ENCODE measurements at regions not wholly inside any gene's neighbourhood (a gene's known extent, or its start where the extent isn't known, plus 50 kb on each side); places are given as distances from the start of the nearest gene placed in this dataset.
A peak's percentile ranks its signal among the peaks of the same experiment; 100 is the strongest.

- Histone ChIP-seq H3K36me3 (no peaks in the 10 kb centered on the region), H3K4me3 (no peak overlapping the region), H3K27me3 (no peaks in the 10 kb centered on the region), H3K9me3 (ENCODE audit: low read depth) (no peaks in the 10 kb centered on the region), H3K4me1 (ENCODE audit: low read depth) (no peaks in the 10 kb centered on the region), H3K27ac (no peak overlapping the region)
- DNase-seq (ENCODE audit: low read depth in 1 of 2, low spot score in 1 of 2): no peak
- TF ChIP-seq, protein P1, sequence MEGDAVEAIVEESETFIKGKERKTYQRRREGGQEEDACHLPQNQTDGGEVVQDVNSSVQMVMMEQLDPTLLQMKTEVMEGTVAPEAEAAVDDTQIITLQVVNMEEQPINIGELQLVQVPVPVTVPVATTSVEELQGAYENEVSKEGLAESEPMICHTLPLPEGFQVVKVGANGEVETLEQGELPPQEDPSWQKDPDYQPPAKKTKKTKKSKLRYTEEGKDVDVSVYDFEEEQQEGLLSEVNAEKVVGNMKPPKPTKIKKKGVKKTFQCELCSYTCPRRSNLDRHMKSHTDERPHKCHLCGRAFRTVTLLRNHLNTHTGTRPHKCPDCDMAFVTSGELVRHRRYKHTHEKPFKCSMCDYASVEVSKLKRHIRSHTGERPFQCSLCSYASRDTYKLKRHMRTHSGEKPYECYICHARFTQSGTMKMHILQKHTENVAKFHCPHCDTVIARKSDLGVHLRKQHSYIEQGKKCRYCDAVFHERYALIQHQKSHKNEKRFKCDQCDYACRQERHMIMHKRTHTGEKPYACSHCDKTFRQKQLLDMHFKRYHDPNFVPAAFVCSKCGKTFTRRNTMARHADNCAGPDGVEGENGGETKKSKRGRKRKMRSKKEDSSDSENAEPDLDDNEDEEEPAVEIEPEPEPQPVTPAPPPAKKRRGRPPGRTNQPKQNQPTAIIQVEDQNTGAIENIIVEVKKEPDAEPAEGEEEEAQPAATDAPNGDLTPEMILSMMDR (IDR thresholded peaks at IDR 0.05; ENCODE audit: low read depth, low read length): no peak
Observed at GRCh38 chr5:167745868-167746267, 545.6 kb upstream of the WWC1 start.

- no peaks in the 10 kb centered on the region for H3K9me3 ChIP-seq (ENCODE audit: low read depth)
- no peaks in the 10 kb centered on the region for H3K36me3 ChIP-seq
- H3K4me3 ChIP-seq: no peak overlapping the region
- DNase-seq (ENCODE audit: low read depth in 1 of 2, low spot score in 1 of 2): no peak
- TF ChIP-seq, protein P1 (IDR thresholded peaks at IDR 0.05; ENCODE audit: low read depth, low read length): no peak
- H3K27ac ChIP-seq: no peak overlapping the region
- no peaks in the 10 kb centered on the region for H3K27me3 ChIP-seq
- H3K4me1 ChIP-seq (ENCODE audit: low read depth): no peaks in the 10 kb centered on the region
Observed at GRCh38 chr5:167750586-167750985, 540.9 kb upstream of the WWC1 start.

DNA sequence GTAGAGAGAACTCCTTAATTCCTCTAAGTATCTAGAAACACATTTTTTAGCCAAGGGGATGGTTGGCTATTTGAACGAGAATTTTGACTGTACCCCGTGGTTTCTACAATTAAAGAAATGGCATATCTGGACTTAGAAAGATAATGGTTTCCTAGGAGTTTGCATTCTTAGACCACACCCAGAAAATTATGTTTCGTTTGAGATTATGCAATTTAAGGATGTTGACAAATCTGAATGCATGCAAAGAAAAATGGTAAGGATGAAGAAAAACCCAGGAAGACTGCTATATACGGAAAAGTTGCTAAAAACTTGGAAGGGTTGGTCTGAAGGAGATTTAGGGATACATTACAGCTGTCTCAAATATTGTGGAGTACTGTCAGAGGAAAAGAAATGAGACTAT is 538.5 kb upstream of the WWC1 start:
- H3K27ac ChIP-seq: no peak overlapping the region
- DNase-seq (ENCODE audit: low read depth in 1 of 2, low spot score in 1 of 2): peak in 1 of 2 donors; percentile 11
- no peaks in the 10 kb centered on the region for H3K9me3 ChIP-seq (ENCODE audit: low read depth)
- H3K27me3 ChIP-seq: no peaks in the 10 kb centered on the region
- no peaks in the 10 kb centered on the region for H3K36me3 ChIP-seq
- H3K4me1 ChIP-seq (ENCODE audit: low read depth): no peaks in the 10 kb centered on the region
- no peak overlapping the region for H3K4me3 ChIP-seq
- TF ChIP-seq, protein P1 (IDR thresholded peaks at IDR 0.05; ENCODE audit: low read depth, low read length): no peak

DNA sequence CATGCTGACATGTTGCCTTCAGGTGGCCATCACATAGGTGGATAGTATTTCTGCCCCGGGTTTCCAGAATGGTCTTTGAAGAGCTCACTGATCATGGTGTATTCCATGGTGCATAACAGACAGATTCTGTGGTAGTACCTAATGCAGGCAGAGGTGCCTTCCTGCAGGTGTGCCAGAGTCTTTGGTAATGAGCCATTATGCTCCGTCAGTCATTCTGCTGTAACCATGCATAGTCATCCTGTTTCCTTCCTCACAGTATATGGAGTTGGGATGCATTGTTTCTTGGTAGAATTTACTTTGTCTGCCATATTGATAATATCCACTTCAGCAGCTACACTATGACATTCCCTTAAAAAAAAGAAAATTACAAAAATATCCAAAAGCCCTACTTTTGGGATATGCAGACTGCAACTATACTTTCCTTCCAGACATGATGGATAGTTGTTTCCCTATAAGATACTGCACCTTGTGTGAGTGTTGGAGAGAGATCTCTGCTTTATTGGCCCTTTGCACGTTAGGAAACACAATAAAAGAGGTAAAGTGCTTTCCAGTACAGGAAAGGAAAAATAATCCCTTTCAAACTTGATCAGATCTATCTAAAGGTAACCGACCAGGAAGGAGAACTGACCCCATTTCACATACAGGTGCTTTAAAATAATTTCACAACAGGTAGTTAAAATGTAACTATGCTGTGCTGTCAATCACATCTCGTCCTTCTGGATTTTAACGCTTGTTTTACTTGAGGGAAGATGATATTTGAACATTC is 537.5 kb upstream of the WWC1 start:
- Histone ChIP-seq H3K27me3 (no peaks in the 10 kb centered on the region), H3K9me3 (ENCODE audit: low read depth) (no peaks in the 10 kb centered on the region), H3K27ac (no peak overlapping the region), H3K36me3 (no peaks in the 10 kb centered on the region), H3K4me3 (no peak overlapping the region), H3K4me1 (ENCODE audit: low read depth) (no peaks in the 10 kb centered on the region)
- TF ChIP-seq, protein P1 (IDR thresholded peaks at IDR 0.05; ENCODE audit: low read depth, low read length): no peak
- no peak for DNase-seq (ENCODE audit: low read depth in 1 of 2, low spot score in 1 of 2)

- Histone ChIP-seq H3K27ac (no peak overlapping the region), H3K36me3 (no peaks in the 10 kb centered on the region), H3K4me3 (no peak overlapping the region), H3K4me1 (ENCODE audit: low read depth) (no peaks in the 10 kb centered on the region), H3K9me3 (ENCODE audit: low read depth) (no peaks in the 10 kb centered on the region), H3K27me3 (no peaks in the 10 kb centered on the region)
- peak in 1 of 2 donors; percentile 6 for DNase-seq (ENCODE audit: low read depth in 1 of 2, low spot score in 1 of 2)
- TF ChIP-seq, protein P1 (IDR thresholded peaks at IDR 0.05; ENCODE audit: low read depth, low read length): no peak
Observed at GRCh38 chr5:167754501-167755021, 536.9 kb upstream of the WWC1 start.

All from cardiac muscle cell (in vitro differentiated cells and primary cell).